ENCODE measurements at regions not wholly inside any gene's neighbourhood (a gene's known extent, or its start where the extent isn't known, plus 50 kb on each side); places are given as distances from the start of the nearest gene placed in this dataset.
"Not testable (repeated sequence)": the region's sequence is repeated elsewhere in the genome, so short reads cannot be mapped to it uniquely, and the experiment has no call there.

DNA sequence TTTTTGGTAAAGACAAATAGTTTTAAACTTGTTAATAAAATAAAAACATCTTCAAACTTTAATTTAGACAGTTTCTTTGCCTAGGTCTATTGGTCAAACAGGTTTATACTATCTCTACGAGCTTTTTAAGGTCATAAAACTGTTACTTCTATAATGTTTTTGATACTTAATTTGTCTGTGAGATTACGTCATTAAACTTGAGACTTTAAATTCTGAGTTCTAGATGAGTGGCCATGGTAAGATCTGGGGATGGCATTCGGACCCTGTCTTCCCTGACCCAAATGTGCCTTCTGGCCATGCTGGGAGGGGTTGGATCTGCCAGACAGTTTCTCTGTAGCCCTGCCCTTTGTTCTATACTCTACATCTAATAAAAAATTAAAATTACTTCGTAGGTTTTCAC, 497.8 kb downstream of the TMEM135 start:
- no peak overlapping the region for H3K27ac ChIP-seq
- WGBS, 2 donors, result 82 to 84% methylated on average over 4 of the region's 4 CpGs

DNA sequence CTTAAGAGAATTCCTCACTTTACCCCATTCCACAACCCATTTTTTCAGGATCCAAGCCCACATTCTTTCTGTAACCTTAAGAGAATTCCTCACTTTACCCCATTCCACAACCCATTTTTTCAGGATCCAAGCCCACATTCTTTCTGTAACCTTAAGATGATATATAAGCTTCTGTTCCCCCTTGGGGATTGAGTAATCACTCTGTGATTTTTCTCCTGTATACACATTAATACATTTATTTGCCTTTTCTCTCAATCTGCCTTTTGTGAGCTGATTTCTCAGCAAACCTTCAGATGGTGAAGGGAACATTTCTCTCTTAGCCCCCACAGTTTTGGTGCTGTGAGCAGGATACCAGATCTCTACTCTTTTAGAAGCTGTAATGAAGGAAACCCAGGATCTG, 494.1 kb downstream of the TMEM135 start:
- DNase-seq (ENCODE audit: low spot score in 2 of 2); H3K27ac ChIP-seq; H3K27me3 ChIP-seq: not testable (repeated sequence)

More for the DNA sequence above, 497.8 kb downstream of the TMEM135 start:
- no peak for DNase-seq (ENCODE audit: low spot score in 2 of 2)
- Histone ChIP-seq H3K9me3 (peaks cover 0 to 2% (median 0%) of the 10 kb centered on the region in 4 donors), H3K4me1 (no peaks in the 10 kb centered on the region), H3K27me3 (no peaks in the 10 kb centered on the region), H3K4me3 (no peak overlapping the region), H3K36me3 (no peaks in the 10 kb centered on the region)
- TF ChIP-seq POLR2A (IDR thresholded peaks at IDR 0.05) (no peak), EP300 (IDR thresholded peaks at IDR 0.05) (no peak)
- TF ChIP-seq, protein P1, sequence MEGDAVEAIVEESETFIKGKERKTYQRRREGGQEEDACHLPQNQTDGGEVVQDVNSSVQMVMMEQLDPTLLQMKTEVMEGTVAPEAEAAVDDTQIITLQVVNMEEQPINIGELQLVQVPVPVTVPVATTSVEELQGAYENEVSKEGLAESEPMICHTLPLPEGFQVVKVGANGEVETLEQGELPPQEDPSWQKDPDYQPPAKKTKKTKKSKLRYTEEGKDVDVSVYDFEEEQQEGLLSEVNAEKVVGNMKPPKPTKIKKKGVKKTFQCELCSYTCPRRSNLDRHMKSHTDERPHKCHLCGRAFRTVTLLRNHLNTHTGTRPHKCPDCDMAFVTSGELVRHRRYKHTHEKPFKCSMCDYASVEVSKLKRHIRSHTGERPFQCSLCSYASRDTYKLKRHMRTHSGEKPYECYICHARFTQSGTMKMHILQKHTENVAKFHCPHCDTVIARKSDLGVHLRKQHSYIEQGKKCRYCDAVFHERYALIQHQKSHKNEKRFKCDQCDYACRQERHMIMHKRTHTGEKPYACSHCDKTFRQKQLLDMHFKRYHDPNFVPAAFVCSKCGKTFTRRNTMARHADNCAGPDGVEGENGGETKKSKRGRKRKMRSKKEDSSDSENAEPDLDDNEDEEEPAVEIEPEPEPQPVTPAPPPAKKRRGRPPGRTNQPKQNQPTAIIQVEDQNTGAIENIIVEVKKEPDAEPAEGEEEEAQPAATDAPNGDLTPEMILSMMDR (IDR thresholded peaks at IDR 0.05), result no peak

DNA sequence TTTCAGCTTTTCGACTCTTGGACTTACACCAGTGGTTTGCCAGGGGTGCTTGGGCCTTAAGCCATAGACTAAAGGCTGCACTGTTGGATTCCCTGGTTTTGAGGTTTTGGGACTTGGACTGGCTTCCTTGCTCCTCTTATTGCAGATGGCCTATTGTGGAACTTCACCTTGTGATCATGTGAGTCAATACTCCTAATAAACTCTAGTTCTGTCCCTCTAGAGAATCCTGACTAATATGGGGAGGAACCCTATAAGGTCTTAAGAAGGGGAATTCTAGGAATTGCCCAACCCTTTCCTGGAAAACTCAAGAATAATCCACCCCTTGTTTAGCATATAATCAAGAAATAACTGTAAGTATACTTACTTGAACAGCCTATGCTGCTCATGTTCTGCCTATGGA, 491.8 kb downstream of the TMEM135 start:
- TF ChIP-seq EP300 (IDR thresholded peaks at IDR 0.05) (no peak), POLR2A (IDR thresholded peaks at IDR 0.05) (no peak)
- TF ChIP-seq, protein P1 (IDR thresholded peaks at IDR 0.05), result no peak
- WGBS, 2 donors, result 70 to 95% methylated on average over 1 of the region's 1 CpG
- H3K4me3 ChIP-seq, result no peak overlapping the region
- no peak overlapping the region for H3K27ac ChIP-seq
- no peaks in the 10 kb centered on the region for H3K36me3 ChIP-seq
- H3K4me1 ChIP-seq, result no peaks in the 10 kb centered on the region
- no peak for DNase-seq (ENCODE audit: low spot score in 2 of 2)
- H3K27me3 ChIP-seq, result no peaks in the 10 kb centered on the region
- H3K9me3 ChIP-seq, result peaks cover 0 to 14% (median 0%) of the 10 kb centered on the region in 4 donors

More for the DNA sequence above, 494.1 kb downstream of the TMEM135 start:
- peaks cover 0 to 13% (median 0%) of the 10 kb centered on the region in 4 donors for H3K9me3 ChIP-seq
- not testable (repeated sequence) for H3K4me1 ChIP-seq, H3K4me3 ChIP-seq, H3K36me3 ChIP-seq

DNA sequence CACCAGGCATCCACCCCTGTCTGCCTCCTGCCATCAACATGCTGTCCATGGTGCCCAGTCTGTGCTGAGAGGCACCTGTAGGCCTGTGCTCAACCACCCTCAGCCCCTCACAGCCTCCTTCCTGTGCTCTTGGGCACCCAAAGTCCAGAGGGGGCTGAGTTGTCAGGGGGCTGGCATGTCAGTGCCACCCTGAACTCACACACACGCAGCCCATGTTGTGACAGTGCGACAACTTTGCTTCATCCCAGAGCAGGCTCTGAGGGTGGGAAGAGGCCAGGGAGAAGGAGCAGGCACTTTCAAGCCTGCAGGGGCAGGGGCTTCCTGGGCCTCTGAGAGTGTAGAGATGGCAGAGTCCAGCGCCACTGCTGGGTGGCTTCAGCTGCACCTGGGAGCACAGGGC, 491.0 kb downstream of the TMEM135 start:
- WGBS, 2 donors, result 63 to 90% methylated on average over 2 to 3 of the region's 3 CpGs
- Histone ChIP-seq H3K36me3 (no peaks in the 10 kb centered on the region), H3K4me3 (no peak overlapping the region), H3K4me1 (no peaks in the 10 kb centered on the region), H3K27ac (no peak overlapping the region), H3K27me3 (no peaks in the 10 kb centered on the region), H3K9me3 (peaks cover 0 to 20% (median 0%) of the 10 kb centered on the region in 4 donors)
- TF ChIP-seq POLR2A (IDR thresholded peaks at IDR 0.05), result no peak
- no peak for TF ChIP-seq EP300 (IDR thresholded peaks at IDR 0.05)
- TF ChIP-seq, protein P1 (IDR thresholded peaks at IDR 0.05), result no peak
- DNase-seq (ENCODE audit: low spot score in 2 of 2), result no peak

DNA sequence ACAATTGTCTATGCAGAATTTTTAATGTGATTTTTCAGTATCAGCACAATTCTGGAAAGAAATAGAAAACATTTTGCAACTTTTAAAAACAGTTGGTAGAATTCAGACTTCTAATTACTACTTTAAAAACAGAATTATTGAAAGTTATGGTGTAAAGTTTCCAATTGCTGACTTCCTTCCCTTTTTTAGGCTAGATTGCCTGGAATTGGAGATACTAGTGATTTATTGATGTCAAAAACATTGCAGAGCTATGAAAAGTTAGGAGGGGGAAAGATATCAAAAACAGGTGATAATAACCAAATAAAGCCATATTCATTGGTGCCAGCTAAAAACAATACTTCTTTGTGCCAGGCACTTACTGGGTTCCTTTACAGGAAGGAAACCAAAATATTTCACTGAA, 485.5 kb downstream of the TMEM135 start:
- no peak for DNase-seq (ENCODE audit: low spot score in 2 of 2)
- H3K4me1 ChIP-seq, result no peaks in the 10 kb centered on the region
- H3K36me3 ChIP-seq, result no peaks in the 10 kb centered on the region
- H3K27ac ChIP-seq, result no peak overlapping the region
- no peaks in the 10 kb centered on the region for H3K27me3 ChIP-seq
- no peak overlapping the region for H3K4me3 ChIP-seq
- H3K9me3 ChIP-seq, result peaks cover 0 to 18% (median 0%) of the 10 kb centered on the region in 4 donors
- no peak for TF ChIP-seq EP300 (IDR thresholded peaks at IDR 0.05)

DNA sequence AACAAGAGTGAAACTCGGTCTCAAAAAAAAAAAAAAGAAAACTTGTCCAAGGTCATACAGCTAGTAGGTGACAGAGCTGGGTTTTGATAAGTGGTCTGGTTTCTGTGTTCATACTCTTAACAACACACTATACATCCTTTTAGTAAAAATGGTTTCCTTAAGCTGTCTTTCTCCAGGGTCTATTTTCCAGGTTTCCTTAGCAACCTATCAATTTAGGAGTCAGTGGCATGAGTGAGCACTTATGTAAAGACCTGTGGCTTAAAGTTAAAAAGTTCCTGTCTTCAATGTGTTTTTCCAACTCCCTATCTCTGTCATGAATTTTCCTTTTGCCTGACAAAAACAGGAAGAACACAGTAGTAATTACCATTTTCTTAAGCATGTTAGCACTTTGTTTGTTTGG, 480.5 kb downstream of the TMEM135 start:
- WGBS, 2 donors, result 71% methylated on average over 1 of the region's 1 CpG
- peaks cover 0 to under 1% (median 0%) of the 10 kb centered on the region in 4 donors for H3K9me3 ChIP-seq
- DNase-seq (ENCODE audit: low spot score in 2 of 2), result no peak

More for the DNA sequence above, 480.5 kb downstream of the TMEM135 start:
- Histone ChIP-seq H3K27me3 (no peaks in the 10 kb centered on the region), H3K4me1 (no peaks in the 10 kb centered on the region), H3K36me3 (no peaks in the 10 kb centered on the region), H3K4me3 (no peak overlapping the region), H3K27ac (no peak overlapping the region)
- TF ChIP-seq, protein P1 (IDR thresholded peaks at IDR 0.05), result no peak
- TF ChIP-seq EP300 (IDR thresholded peaks at IDR 0.05) (no peak), POLR2A (IDR thresholded peaks at IDR 0.05) (no peak)

All from tibial nerve (tissue), 4 donors.